Tibial nerve (tissue), 4 donors: ENCODE measurements at regions not wholly inside any gene's neighbourhood (a gene's known extent, or its start where the extent isn't known, plus 50 kb on each side); places are given as distances from the start of the nearest gene placed in this dataset.

ENCODE experiments used
- DNase-seq, 2 donors: peaks; one replicate each; pipeline ENCODE4 v3.0.0-alpha.2; 2019; ENCODE audit warnings: low spot score in 2 of 2
- H3K27ac ChIP-seq, 4 donors: fragments of 200-600 bp; sonication (generic) in 3 of 4; one replicate each; pipeline ENCODE4 v1.5.1; 2017 to 2019; ENCODE audit warnings: mild to moderate bottlenecking in 1 of 4
- H3K27me3 ChIP-seq, 2 donors: fragments of 200-600 bp; sonication (generic) in 1 of 2; one replicate each; pipeline versions ENCODE4 v1.5.1 to v1.6.0; 2017 to 2019
- H3K36me3 ChIP-seq, 3 donors: fragments of 200-600 bp; sonication (generic); one replicate each; pipeline ENCODE4 v1.5.1; 2018 to 2019
- H3K4me1 ChIP-seq, 4 donors: fragments of 200-600 bp; sonication (generic) in 3 of 4; one replicate each; pipeline ENCODE4 v1.5.1; 2017 to 2019
- H3K4me3 ChIP-seq, 4 donors: fragments of 200-600 bp; sonication (generic) in 3 of 4; one replicate each; pipeline ENCODE4 v1.5.1; 2017 to 2019; ENCODE audit warnings: mild to moderate bottlenecking in 1 of 4, moderate library complexity in 1 of 4
- H3K9me3 ChIP-seq, 4 donors: fragments of 200-600 bp; sonication (generic) in 3 of 4; one replicate each; pipeline ENCODE4 v1.5.1; 2017 to 2019
- EP300 ChIP-seq, 2 donors: sonication (generic); formaldehyde crosslinking; IDR thresholded peaks; one replicate each; pipeline ENCODE4 v1.6.1; 2017; ENCODE audit warnings: antibody characterized with exemption in 2 of 2, mild to moderate bottlenecking in 1 of 2
- POLR2A ChIP-seq, 2 donors: fragments of 450-650 bp; IDR thresholded peaks; one replicate each; pipeline ENCODE4 v1.6.1; 2017; ENCODE audit warnings: antibody characterized with exemption in 2 of 2, mild to moderate bottlenecking in 2 of 2, moderate library complexity in 2 of 2
- WGBS, 2 donors: methylation state at CpG; one replicate each; pipeline ENCODE4 v1.1.5; 2018; 5-methylcytosine and 5-hydroxymethylcytosine counted together
- TF ChIP-seq, protein P1 (sequence below), 5 experiments: fragments of 200-600 bp in 3 of 5; fragments of 450-650 bp in 2 of 5; sonication (generic) in 3 of 5; IDR thresholded peaks; one replicate each; pipeline ENCODE4 v1.5.1; 2016 to 2019; ENCODE audit warnings: antibody characterized with exemption in 5 of 5, mild to moderate bottlenecking in 3 of 5, moderate library complexity in 2 of 5

DNA sequence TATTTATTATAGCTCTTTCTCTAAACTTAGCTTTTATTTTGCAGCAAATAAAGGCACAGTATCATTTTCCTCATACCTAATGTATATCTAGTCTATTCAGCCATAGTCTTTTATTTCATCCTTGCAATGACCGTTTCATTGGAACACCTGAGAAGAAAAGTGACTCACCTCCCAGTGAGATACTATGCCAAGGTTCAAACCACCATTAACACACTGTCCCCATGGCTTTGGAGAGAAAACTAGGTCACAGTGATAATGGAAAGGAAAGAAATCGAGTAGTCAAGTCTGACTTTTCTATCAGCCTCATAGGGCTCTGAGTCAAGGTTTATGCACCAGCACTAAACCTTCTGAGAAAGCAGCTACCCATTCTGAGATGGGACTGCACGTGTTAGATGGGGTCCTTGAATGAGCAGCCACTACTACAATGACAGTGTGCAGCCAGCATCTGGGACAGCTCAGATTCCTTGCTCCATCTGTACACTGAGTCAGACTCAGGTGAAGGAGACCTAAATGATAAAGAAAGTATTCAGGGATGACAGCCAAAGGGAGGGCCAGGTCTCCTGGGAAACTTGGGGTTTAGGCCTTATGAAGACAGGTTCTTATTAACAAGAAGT is 971.1 kb upstream of the ACVR2A start:
- no peak for DNase-seq
- Histone ChIP-seq H3K4me3 (no peak overlapping the region), H3K27ac (no peak overlapping the region), H3K4me1 (no peaks in the 10 kb centered on the region), H3K9me3 (no peaks in the 10 kb centered on the region), H3K36me3 (no peaks in the 10 kb centered on the region), H3K27me3 (no peaks in the 10 kb centered on the region)
- TF ChIP-seq, protein P1, sequence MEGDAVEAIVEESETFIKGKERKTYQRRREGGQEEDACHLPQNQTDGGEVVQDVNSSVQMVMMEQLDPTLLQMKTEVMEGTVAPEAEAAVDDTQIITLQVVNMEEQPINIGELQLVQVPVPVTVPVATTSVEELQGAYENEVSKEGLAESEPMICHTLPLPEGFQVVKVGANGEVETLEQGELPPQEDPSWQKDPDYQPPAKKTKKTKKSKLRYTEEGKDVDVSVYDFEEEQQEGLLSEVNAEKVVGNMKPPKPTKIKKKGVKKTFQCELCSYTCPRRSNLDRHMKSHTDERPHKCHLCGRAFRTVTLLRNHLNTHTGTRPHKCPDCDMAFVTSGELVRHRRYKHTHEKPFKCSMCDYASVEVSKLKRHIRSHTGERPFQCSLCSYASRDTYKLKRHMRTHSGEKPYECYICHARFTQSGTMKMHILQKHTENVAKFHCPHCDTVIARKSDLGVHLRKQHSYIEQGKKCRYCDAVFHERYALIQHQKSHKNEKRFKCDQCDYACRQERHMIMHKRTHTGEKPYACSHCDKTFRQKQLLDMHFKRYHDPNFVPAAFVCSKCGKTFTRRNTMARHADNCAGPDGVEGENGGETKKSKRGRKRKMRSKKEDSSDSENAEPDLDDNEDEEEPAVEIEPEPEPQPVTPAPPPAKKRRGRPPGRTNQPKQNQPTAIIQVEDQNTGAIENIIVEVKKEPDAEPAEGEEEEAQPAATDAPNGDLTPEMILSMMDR (IDR thresholded peaks at IDR 0.05) = no peak
- TF ChIP-seq POLR2A (IDR thresholded peaks at IDR 0.05) (no peak), EP300 (IDR thresholded peaks at IDR 0.05) (no peak)
- 77 to 79% methylated on average over 3 of the region's 3 CpGs for WGBS, 2 donors

DNA sequence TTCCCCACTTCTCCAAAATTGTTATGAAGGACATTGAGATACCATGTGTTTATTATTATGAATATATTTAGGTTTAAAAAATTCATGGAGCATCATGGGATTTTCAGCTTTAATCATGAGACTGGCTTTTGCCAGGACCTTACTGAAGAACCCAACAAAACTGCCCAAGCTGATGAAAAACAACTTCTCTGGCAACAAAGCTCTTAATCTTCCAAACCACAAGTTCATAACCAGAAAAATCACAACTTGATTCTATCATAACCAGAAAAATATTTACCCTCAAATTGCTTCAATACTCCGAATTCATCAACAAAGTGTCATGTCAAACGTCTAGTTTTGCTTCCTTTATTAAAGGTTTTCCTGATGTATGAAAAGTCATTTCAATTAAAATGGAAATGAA is 971.8 kb upstream of the ACVR2A start:
- H3K4me3 ChIP-seq = no peak overlapping the region
- no peaks in the 10 kb centered on the region for H3K36me3 ChIP-seq
- 60 to 80% methylated on average over 2 of the region's 2 CpGs for WGBS, 2 donors
- DNase-seq = no peak
- TF ChIP-seq EP300 (IDR thresholded peaks at IDR 0.05) (no peak), POLR2A (IDR thresholded peaks at IDR 0.05) (no peak)
- TF ChIP-seq, protein P1 (IDR thresholded peaks at IDR 0.05) = no peak
- no peak overlapping the region for H3K27ac ChIP-seq
- H3K9me3 ChIP-seq = no peaks in the 10 kb centered on the region
- no peaks in the 10 kb centered on the region for H3K4me1 ChIP-seq
- no peaks in the 10 kb centered on the region for H3K27me3 ChIP-seq

DNA sequence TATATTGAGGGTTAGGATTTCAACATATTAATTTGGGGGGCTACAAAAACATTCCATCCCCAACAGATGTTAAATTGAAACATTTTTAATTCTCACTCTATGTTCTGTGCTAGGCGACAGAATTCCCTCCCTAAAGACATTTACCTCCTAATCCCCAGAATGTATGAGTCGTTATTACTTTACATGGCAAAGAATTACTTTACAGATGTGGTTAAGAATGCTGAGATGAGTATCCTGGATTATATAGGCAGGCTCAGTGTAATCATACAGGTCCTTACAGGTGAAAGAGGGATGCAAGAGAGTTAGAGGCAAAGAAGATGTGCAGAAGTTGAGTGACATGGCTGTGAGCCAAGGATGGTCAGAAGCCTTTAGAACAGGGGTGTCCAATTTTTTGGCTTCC is 974.1 kb upstream of the ACVR2A start:
- no peaks in the 10 kb centered on the region for H3K4me1 ChIP-seq
- no peak for DNase-seq
- 87 to 91% methylated on average over 2 of the region's 2 CpGs for WGBS, 2 donors
- no peak overlapping the region for H3K4me3 ChIP-seq
- H3K27ac ChIP-seq = no peak overlapping the region
- H3K27me3 ChIP-seq = no peaks in the 10 kb centered on the region
- no peak for TF ChIP-seq POLR2A (IDR thresholded peaks at IDR 0.05)
- no peak for TF ChIP-seq EP300 (IDR thresholded peaks at IDR 0.05)
- TF ChIP-seq, protein P1 (IDR thresholded peaks at IDR 0.05) = no peak
- no peaks in the 10 kb centered on the region for H3K9me3 ChIP-seq
- no peaks in the 10 kb centered on the region for H3K36me3 ChIP-seq

DNA sequence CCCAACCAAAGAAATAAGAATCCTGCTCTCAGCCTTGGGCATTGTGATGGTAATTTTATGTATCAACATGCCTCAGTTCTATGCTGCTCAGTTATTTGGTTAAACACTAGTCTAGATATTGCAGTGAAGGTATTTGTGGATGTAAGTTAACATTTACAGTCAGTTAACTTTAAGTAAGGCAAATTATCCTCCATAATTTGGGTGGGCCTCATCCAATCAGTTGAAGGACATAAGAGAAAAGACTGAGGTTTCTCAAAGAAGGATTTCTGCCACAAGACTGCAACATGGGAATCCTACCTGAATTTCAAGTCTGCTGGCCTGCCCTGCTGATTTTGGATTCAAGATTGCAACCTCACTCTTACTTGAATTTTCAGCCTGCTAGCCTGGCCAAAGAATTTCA is 975.5 kb upstream of the ACVR2A start:
- H3K27me3 ChIP-seq = no peaks in the 10 kb centered on the region
- H3K4me1 ChIP-seq = no peaks in the 10 kb centered on the region
- no peak for TF ChIP-seq POLR2A (IDR thresholded peaks at IDR 0.05)
- TF ChIP-seq EP300 (IDR thresholded peaks at IDR 0.05) = no peak
- TF ChIP-seq, protein P1 (IDR thresholded peaks at IDR 0.05) = no peak
- no peak overlapping the region for H3K27ac ChIP-seq
- H3K4me3 ChIP-seq = no peak overlapping the region
- DNase-seq = no peak
- H3K9me3 ChIP-seq = peaks cover 0 to 3% (median 0%) of the 10 kb centered on the region in 4 donors
- H3K36me3 ChIP-seq = no peaks in the 10 kb centered on the region

DNA sequence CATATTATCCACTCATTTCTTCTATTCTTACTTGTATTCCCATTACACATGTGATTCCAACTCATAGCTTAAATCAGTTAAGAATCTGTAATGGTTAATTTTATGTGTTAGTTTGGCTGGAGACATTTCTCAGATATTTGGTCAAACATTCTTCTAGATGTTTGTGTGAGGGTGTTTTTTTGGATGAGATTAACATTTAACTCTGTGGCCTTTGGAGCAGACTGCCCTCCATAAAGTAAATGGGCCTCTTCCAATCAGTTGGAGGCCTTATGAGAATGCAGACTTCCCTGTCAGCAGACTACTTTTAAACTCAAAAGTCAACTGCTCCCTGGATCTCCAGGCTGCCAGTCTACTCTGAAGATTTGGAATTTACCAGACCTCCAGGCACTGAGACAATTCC is 976.8 kb upstream of the ACVR2A start:
- Histone ChIP-seq H3K4me1 (no peaks in the 10 kb centered on the region), H3K9me3 (peaks cover 0 to 8% (median 0%) of the 10 kb centered on the region in 4 donors), H3K27ac (no peak overlapping the region), H3K27me3 (no peaks in the 10 kb centered on the region), H3K4me3 (no peak overlapping the region), H3K36me3 (no peaks in the 10 kb centered on the region)
- TF ChIP-seq EP300 (IDR thresholded peaks at IDR 0.05) (no peak), POLR2A (IDR thresholded peaks at IDR 0.05) (no peak)
- TF ChIP-seq, protein P1 (IDR thresholded peaks at IDR 0.05) = no peak
- DNase-seq = no peak
